GM12878 (cell line): ENCODE measurements at regions not wholly inside any gene's neighbourhood (a gene's known extent, or its start where the extent isn't known, plus 50 kb on each side); places are given as distances from the start of the nearest gene placed in this dataset.

Source experiments
- ATAC-seq: fragments of 200-7000 bp; cut with Tn5 transposase; 3 replicates; pipeline ENCODE4 v1.9.1; 2020; ENCODE audit warnings: mild to moderate bottlenecking, moderate library complexity
- BruUV-seq: library from RNA; stranded (reverse); fragments of 400-500 nt; replicated peaks from 2 replicates; lab custom pipeline; 2021; lab: Mats Ljungman, UMichigan
- CTCF ChIA-PET: fragments of 300-600 bp; sonication (Branson Sonifier 250); formaldehyde crosslinking; extraction: SDS; loops from one replicate; lab custom pipeline; 2021; ENCODE audit warnings: inconsistent platforms; lab: Yijun Ruan, JAX
- POLR2A ChIA-PET: fragments of 350-600 bp; formaldehyde crosslinking; extraction: SDS; loops from one replicate; lab custom pipeline; 2021; ENCODE audit warnings: inconsistent platforms; lab: Charles Lee
- RAD21 ChIA-PET: fragments of 300-600 bp; sonication (Branson Sonifier 250); formaldehyde crosslinking; loops from one replicate; lab custom pipeline; 2023; ENCODE audit warnings: antibody characterized with exemption; ENCODE audit not compliant: unreplicated experiment; lab: Charles Lee
- SMC1A ChIA-PET: fragments of 300-600 bp; sonication (Branson Sonifier 250); formaldehyde crosslinking; loops from one replicate; lab custom pipeline; 2023; ENCODE audit not compliant: unreplicated experiment, uncharacterized antibody; lab: Charles Lee
- DNase-seq: peaks from one replicate; pipeline ENCODE4 v3.0.0-alpha.2; 2011; ENCODE audit warnings: low read depth, low spot score
- FAIRE-seq: peaks from 3 replicates; lab custom pipeline; 2011; peaks lifted over from hg19 to GRCh38; lab: Jason Lieb, UNC
- H2AFZ ChIP-seq: 2 replicates; pipeline ENCODE4 v1.6.0; 2011; ENCODE audit warnings: low read depth, low read length, control low read depth; ENCODE audit not compliant: control insufficient read depth
- H3K27ac ChIP-seq: 2 replicates; pipeline ENCODE4 v1.5.1; 2011; ENCODE audit warnings: control low read depth; ENCODE audit not compliant: control insufficient read depth, insufficient read depth
- H3K27me3 ChIP-seq, 2 experiments: replicated peaks in 1 of 2; 2 replicates each; pipeline versions ENCODE4 v1.6.0 to v1.6.1; 2011; ENCODE audit warnings: low read length in 1 of 2; ENCODE audit not compliant: control insufficient read depth in 2 of 2, insufficient read depth in 2 of 2
- H3K36me3 ChIP-seq, 2 experiments: 2 replicates each; pipeline ENCODE4 v1.5.1; 2011; ENCODE audit warnings: low read length in 1 of 2; ENCODE audit not compliant: control insufficient read depth in 2 of 2, insufficient read depth in 2 of 2
- H3K4me1 ChIP-seq: 2 replicates; pipeline ENCODE4 v1.6.1; 2011; ENCODE audit warnings: mild to moderate bottlenecking, low read length, moderate library complexity, mixed read lengths; ENCODE audit not compliant: control insufficient read depth, insufficient read depth
- H3K4me2 ChIP-seq: 2 replicates; pipeline ENCODE4 v1.6.0; 2011; ENCODE audit warnings: control low read depth; ENCODE audit not compliant: control insufficient read depth, insufficient read depth
- H3K4me3 ChIP-seq: fragments of 200-600 bp; sonication (generic); 2 replicates; pipeline ENCODE4 v1.5.1; 2016
- H3K79me2 ChIP-seq: 2 replicates; pipeline ENCODE4 v1.6.0; 2011; ENCODE audit warnings: low read length; ENCODE audit not compliant: control insufficient read depth, insufficient read depth
- H3K9ac ChIP-seq: 2 replicates; pipeline ENCODE4 v1.8.0; 2011; ENCODE audit warnings: low read length, control low read depth, mixed read lengths; ENCODE audit not compliant: control insufficient read depth, insufficient read depth
- H3K9me3 ChIP-seq: replicated peaks from 3 replicates; pipeline ENCODE4 v1.5.1; 2011; ENCODE audit warnings: mild to moderate bottlenecking, low read length; ENCODE audit not compliant: control insufficient read depth, insufficient read depth
- H4K20me1 ChIP-seq: 2 replicates; pipeline ENCODE4 v1.6.0; 2011; ENCODE audit not compliant: control insufficient read depth, insufficient read depth
- CBX5 ChIP-seq: sonication (generic); IDR thresholded peaks from 2 replicates; pipeline ENCODE4 v1.6.1; 2016; ENCODE audit warnings: low read depth, moderate library complexity, mild to moderate bottlenecking, inconsistent platforms
- CREM ChIP-seq: IDR thresholded peaks from 2 replicates; pipeline ENCODE4 v1.6.1; 2014; ENCODE audit warnings: antibody characterized with exemption, low read depth
- EED ChIP-seq: sonication (generic); IDR thresholded peaks from 2 replicates; pipeline ENCODE4 v1.6.1; 2016; ENCODE audit warnings: antibody characterized with exemption, low read depth
- GABPA ChIP-seq: IDR thresholded peaks from 2 replicates; pipeline ENCODE4 v1.6.1; 2014; ENCODE audit warnings: antibody characterized with exemption, low read depth, mild to moderate bottlenecking, inconsistent platforms
- HDAC6 ChIP-seq: fragments of 200-600 bp; sonication (generic); IDR thresholded peaks from one replicate; pipeline ENCODE4 v1.8.0; 2017; ENCODE audit warnings: antibody characterized with exemption; ENCODE audit not compliant: unreplicated experiment
- JUND ChIP-seq: IDR thresholded peaks from 2 replicates; pipeline ENCODE4 v1.6.1; 2012; ENCODE audit warnings: low read depth, mild to moderate bottlenecking, low read length, improper control_type of control experiment, moderate library complexity
- NFXL1 ChIP-seq: fragments of 450-650 bp; IDR thresholded peaks from 2 replicates; pipeline ENCODE4 v1.6.1; 2017; ENCODE audit warnings: antibody characterized with exemption, mild to moderate bottlenecking, borderline replicate concordance
- POLR2AphosphoS2 ChIP-seq: IDR thresholded peaks from 2 replicates; pipeline ENCODE4 v1.6.1; 2011; ENCODE audit warnings: low read depth, mild to moderate bottlenecking, low read length, improper control_type of control experiment, moderate library complexity
- POLR2AphosphoS5 ChIP-seq: IDR thresholded peaks from 2 replicates; pipeline ENCODE4 v1.6.1; 2011; ENCODE audit warnings: mild to moderate bottlenecking, low read length, inconsistent platforms
- RCOR1 ChIP-seq: conservative IDR thresholded peaks from 2 replicates; pipeline ENCODE4 v1.6.1; 2012; ENCODE audit warnings: low read depth, low read length, improper control_type of control experiment
- RELB ChIP-seq: fragments of 450-650 bp; IDR thresholded peaks from 2 replicates; pipeline ENCODE4 v1.6.1; 2017; ENCODE audit warnings: low read depth, mild to moderate bottlenecking, moderate library complexity
- SKIL ChIP-seq: fragments of 450-650 bp; IDR thresholded peaks from 2 replicates; pipeline ENCODE4 v1.6.1; 2017; ENCODE audit warnings: mild to moderate bottlenecking, low read depth, inconsistent platforms; ENCODE audit not compliant: poor library complexity, severe bottlenecking
- SPI1 ChIP-seq: IDR thresholded peaks from 2 replicates; pipeline ENCODE4 v1.6.1; 2011; ENCODE audit warnings: low read depth, mild to moderate bottlenecking, low read length, moderate library complexity, borderline replicate concordance; ENCODE audit not compliant: insufficient read depth
- ZZZ3 ChIP-seq: IDR thresholded peaks from 2 replicates; pipeline ENCODE4 v1.6.1; 2011; ENCODE audit warnings: low read depth; ENCODE audit not compliant: control insufficient read depth, insufficient read length
- WGBS: methylation state at CpG from one replicate; pipeline ENCODE4 v1.1.6; 2016; ENCODE audit warnings: low lambda C conversion rate; ENCODE audit not compliant: insufficient replicate concordance, insufficient coverage; ENCODE audit errors: missing lambda C conversion rate; 5-methylcytosine and 5-hydroxymethylcytosine counted together
- in situ Hi-C: fragments of 300-500 bp; cut with MboI; formaldehyde crosslinking; loops from 9 replicates; pipeline ENCODE4 v1.14.3; 2018; ENCODE audit warnings: mixed read lengths
- intact Hi-C: fragments of 100-400 bp; cut with micrococcal nuclease; formaldehyde crosslinking; loops from one replicate; pipeline ENCODE4 v1.14.2; 2022; ENCODE audit not compliant: unreplicated experiment
- TF ChIP-seq, protein P1 (sequence below): IDR thresholded peaks from 2 replicates; pipeline ENCODE4 v1.6.1; 2011; ENCODE audit warnings: borderline replicate concordance, low read depth, mild to moderate bottlenecking, moderate library complexity, mixed read lengths, low read length; ENCODE audit not compliant: insufficient read depth; ENCODE audit errors: extremely low read length
- TF ChIP-seq, protein P2 (sequence below): fragments of 450-650 bp; IDR thresholded peaks from 2 replicates; pipeline ENCODE4 v1.6.1; 2018; ENCODE audit warnings: mild to moderate bottlenecking, low read depth, moderate library complexity; ENCODE audit not compliant: partially characterized antibody

GRCh38 chr15:38071211-38071972 lies 137.0 kb downstream of the TMCO5A start:
- Histone ChIP-seq H3K9ac (no peak overlapping the region), H3K27ac (no peak overlapping the region), H3K4me1 (peaks cover 25% of the 10 kb centered on the region), H3K27me3 (no peaks in the 10 kb centered on the region), H4K20me1 (no peaks in the 10 kb centered on the region), H3K36me3 (no peaks in the 10 kb centered on the region), H3K4me3 (no peak overlapping the region), H3K79me2 (no peaks in the 10 kb centered on the region), H3K4me2 (no peak overlapping the region), H3K9me3 (no peaks in the 10 kb centered on the region), H2AFZ (no peak overlapping the region)
- ChIA-PET RAD21 (no interaction called here), SMC1A (interaction anchor here (1.4 to 3.0 kb wide), 3 partner anchors 11 to 281 kb away, joined by 5 to 24 read pairs (median 16); no protein-coding TSS in a partner anchor), POLR2A (no interaction called here), CTCF (interaction anchor here (1.4 kb wide), 1 partner anchor 284 kb away, joined by 4 read pairs; no protein-coding TSS in a partner anchor)
- FAIRE-seq, result no peak
- intact Hi-C loops, result loop anchor here (5.0 kb wide), 2 partner anchors 236 to 281 kb away; no protein-coding TSS in a partner anchor
- no peak for DNase-seq
- in situ Hi-C loops, result no loop called here
- no peak for ATAC-seq
- no TSS peak for BruUV-seq
- 89% methylated on average over 11 of the region's 11 CpGs for WGBS
- TF ChIP-seq HDAC6, result no peak
- no peak for TF ChIP-seq NFXL1
- no peak for TF ChIP-seq POLR2AphosphoS2
- TF ChIP-seq CREM, result no peak
- TF ChIP-seq RELB, result no peak
- no peak for TF ChIP-seq POLR2AphosphoS5
- no peak for TF ChIP-seq CBX5
- no peak for TF ChIP-seq SKIL
- TF ChIP-seq EED, result no peak
- TF ChIP-seq, protein P1, sequence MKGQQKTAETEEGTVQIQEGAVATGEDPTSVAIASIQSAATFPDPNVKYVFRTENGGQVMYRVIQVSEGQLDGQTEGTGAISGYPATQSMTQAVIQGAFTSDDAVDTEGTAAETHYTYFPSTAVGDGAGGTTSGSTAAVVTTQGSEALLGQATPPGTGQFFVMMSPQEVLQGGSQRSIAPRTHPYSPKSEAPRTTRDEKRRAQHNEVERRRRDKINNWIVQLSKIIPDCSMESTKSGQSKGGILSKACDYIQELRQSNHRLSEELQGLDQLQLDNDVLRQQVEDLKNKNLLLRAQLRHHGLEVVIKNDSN, result no peak
- no peak for TF ChIP-seq GABPA
- TF ChIP-seq, protein P2, sequence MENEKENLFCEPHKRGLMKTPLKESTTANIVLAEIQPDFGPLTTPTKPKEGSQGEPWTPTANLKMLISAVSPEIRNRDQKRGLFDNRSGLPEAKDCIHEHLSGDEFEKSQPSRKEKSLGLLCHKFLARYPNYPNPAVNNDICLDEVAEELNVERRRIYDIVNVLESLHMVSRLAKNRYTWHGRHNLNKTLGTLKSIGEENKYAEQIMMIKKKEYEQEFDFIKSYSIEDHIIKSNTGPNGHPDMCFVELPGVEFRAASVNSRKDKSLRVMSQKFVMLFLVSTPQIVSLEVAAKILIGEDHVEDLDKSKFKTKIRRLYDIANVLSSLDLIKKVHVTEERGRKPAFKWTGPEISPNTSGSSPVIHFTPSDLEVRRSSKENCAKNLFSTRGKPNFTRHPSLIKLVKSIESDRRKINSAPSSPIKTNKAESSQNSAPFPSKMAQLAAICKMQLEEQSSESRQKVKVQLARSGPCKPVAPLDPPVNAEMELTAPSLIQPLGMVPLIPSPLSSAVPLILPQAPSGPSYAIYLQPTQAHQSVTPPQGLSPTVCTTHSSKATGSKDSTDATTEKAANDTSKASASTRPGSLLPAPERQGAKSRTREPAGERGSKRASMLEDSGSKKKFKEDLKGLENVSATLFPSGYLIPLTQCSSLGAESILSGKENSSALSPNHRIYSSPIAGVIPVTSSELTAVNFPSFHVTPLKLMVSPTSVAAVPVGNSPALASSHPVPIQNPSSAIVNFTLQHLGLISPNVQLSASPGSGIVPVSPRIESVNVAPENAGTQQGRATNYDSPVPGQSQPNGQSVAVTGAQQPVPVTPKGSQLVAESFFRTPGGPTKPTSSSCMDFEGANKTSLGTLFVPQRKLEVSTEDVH, result no peak
- TF ChIP-seq SPI1, result no peak
- no peak for TF ChIP-seq ZZZ3
- TF ChIP-seq JUND, result no peak
- TF ChIP-seq RCOR1, result no peak
